NCI-H1436 treated with DMSO at 0.1 percent for 48 hours (cell line): ENCODE measurements at regions not wholly inside any gene's neighbourhood (a gene's known extent, or its start where the extent isn't known, plus 50 kb on each side); places are given as distances from the start of the nearest gene placed in this dataset.
"Not testable (repeated sequence)": the region's sequence is repeated elsewhere in the genome, so short reads cannot be mapped to it uniquely, and the experiment has no call there.

Source experiments
- DNase-seq: peaks from one replicate; lab custom pipeline; 2025; lab: John Stamatoyannopoulos, UW

DNA sequence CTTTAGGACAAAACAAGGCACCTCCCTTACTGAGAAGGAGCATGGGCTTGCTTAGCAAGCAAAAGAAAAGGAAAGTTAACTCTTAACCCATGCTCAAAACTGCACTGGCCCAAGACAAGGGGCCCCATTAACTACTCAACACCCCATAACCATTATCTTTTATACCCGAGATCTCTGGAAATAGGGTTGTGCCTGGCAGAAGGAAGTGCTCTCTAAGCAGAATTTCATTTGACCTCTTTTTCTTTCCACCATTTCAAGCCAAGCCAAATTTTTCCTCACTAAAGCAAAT lies 167.2 kb downstream of the RASEF start:
- no peak for DNase-seq

DNA sequence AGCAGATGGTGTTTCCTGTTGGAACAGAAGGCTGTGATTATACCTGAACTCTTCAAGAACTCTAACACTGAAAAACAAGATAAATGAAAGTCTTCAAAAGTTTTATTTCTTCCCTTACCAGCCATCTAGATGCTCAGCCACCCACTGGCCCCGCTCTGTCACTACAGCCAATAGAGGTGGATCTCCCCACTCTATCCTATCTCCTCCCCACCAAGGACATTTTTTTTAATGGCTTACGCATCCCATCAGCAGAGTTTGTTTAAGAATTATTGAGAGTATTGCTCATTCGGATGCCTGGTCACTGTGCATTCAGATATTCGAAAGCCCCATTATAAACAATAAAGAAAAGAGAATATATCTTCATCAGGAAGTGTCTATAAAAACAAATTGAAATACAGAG lies 159.4 kb downstream of the RASEF start:
- no peak for DNase-seq

DNA sequence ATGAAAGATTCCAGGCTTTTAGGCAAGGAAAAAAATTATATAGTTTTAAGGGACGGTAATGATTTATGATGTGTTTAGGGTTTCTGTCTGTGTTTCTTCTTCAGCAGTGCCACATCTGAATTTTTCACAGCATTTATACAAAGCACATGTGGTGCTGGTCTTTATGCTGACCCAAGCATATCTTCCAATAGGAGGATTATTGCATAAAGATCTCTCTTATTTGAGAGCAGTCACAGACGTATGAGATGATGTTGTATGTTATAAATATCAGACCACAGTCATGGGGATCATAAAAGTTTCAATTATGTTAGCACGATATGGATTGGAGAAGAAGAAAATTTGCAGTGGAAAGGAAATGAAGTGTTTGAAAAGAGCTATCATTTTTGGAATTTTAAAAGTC lies 150.9 kb downstream of the RASEF start:
- DNase-seq: no peak

DNA sequence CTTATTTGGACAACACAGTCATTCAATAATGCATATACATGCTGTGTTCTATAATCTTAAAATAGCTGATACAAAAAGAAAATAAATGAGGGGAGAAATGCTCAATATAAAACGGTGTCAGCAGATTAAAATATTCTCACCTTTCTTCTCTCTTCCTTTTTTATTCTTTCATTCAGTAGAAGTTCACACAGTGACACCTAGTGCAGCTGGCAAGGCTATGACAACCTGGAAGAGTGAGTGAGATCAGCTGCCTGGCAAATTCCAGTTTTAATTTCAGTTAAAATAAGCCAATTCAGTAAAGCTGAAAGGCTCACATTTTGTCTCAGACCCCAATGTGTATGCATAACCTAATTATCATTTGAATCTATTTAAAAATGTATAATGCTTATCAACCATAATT lies 150.3 kb downstream of the RASEF start:
- no peak for DNase-seq

DNA sequence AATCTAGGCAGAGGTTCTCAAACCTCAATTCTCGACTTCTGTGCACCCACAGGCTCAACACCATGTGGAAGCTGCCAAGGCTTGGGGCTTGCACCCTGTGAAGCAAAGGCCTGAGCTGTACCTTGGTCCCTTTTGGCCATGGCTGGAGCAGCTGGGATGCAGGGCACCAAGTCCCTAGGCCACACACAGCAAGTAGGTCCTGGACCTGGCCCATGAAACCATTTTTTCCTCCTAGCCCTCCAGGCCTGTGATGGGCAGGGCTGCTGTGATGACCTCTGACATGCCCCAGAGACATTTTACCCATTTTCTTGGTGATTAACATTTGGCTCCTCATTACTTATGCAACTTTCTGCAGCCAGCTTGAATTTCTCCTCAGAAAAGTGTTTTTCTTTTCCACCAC lies 146.7 kb downstream of the RASEF start:
- DNase-seq: not testable (repeated sequence)

DNA sequence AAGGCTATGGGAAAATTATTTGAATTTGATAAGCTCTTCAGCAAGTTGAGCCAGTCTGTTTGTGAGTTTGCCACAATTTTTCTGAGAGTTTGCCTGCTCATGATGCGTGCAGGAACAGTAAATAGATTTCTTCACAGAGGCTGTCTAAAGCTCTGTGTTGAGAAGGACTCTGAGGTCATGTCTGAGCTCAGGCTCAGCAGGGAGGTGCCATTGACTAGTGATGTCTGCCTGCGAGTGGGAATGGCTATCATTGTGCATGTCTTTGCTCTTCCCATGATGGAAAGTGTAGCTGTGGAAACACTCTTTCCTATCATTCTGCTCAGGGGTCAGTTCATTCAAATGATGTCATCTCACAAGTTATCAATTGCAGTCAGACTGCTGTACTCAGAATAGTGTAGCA lies 142.8 kb downstream of the RASEF start:
- no peak for DNase-seq

DNA sequence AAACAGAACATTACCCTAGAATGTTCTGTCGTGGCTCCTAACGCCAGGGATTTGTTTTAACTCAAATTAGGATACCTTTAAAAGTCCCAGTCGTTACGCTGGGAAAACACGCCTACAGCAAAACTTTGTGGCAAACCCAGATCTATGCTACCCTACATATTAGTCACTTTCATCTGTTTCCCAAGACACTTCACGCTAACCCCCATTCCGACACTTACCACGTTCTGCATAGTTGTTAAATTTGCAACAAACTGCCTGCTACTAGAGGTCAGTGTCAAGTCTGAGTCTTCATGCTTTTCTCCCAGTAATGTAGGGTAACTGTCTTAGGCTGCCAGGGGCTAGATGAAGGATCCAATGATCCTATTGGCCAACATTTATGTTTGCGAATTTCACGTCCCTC lies 140.3 kb downstream of the RASEF start:
- no peak for DNase-seq

DNA sequence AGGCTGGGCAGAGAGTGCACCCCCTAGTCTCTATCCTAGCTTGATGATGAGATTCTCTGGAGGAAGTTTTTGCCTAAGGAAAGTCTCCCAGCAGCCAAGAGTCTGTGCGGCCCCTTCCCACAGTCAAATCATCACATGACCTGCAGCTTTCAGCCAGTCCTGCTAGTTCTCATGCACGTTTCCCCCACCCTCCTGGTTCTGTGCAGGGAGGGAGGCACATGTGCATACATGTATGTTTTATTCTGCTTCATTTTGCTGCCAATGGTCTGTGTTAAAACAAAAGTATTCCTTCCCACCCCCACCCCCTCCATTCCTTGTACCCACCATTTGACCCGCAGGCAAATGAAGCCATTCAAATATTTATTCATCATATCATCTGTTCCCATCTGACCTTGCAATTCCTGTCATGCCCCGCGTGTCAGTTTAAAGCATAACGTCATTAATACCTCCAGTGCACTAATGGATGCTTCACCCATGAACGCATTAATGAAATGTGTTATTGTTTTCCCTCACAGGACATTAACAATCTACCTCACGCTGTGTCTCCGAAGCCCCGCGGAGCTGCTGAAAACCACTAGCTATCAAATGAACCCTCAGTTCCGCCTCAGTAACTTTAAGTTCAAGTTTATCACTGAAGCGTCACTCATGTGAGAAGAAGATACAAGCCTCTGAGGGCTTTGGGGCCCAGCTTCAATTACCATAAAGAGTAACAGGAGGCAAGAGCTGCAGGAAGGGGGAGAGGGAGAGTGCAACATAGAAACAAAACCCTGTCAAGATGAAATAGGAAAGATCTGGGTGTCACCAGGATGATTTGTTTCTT lies 139.6 kb downstream of the RASEF start:
- DNase-seq: no peak

DNA sequence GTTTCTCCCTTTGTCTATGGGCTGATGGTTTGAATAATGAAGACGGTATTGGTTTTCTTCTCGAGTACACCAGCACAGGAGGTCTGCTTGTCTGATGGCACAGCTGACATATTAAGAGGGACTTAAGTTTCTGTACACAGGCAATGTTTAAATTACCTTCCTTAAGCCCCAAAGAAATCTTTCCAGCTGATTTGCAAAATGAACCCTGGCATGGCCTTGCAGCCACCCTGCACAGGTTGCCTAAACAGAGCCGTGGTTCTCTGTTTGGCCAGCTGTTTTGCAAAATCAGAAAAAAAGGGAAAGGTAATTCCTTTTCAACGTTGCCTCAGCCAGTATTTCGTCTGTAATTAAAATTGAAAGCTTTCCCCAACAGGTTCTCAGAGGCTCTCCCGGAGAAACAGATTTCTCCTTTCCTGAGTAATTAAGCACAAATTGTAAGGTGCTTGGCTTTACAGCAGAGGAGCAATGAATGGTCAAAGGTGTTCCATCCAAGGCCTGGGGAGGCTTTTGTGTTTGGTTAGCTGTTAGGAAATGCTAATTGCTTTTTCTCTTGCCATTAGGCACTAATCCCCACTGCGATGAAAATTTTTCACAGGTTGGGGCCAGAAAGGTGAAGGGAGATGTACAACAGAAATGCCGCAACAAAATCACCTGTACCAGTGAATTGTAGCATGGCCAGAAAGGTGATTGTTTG lies 138.9 kb downstream of the RASEF start:
- DNase-seq: no peak
